ENCODE measurements at regions not wholly inside any gene's neighbourhood (a gene's known extent, or its start where the extent isn't known, plus 50 kb on each side); places are given as distances from the start of the nearest gene placed in this dataset.
A peak's percentile ranks its signal among the peaks of the same experiment; 100 is the strongest.
"Not testable (repeated sequence)": the region's sequence is repeated elsewhere in the genome, so short reads cannot be mapped to it uniquely, and the experiment has no call there.

DNA sequence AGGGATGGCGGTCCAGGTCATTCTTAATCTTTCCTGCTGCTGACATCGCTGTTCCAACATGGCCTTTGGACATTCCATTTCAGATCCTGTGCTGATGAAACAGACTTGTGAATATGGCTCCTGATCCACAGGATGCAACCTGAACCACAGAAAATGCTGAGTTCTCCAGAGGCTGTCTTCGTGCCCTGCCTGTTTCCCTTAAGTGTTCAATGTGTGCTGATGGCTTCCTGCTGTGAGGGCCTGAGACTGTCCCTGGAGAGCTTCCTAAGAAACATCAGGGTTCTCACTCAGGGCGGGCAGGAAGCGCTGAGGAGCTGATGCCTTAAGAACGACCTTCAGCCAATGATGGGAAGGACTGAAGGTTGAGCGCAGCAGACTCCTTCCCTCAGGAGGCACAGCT, 909.4 kb downstream of the UQCRFS1 start:
- DNase-seq = no peak

DNA sequence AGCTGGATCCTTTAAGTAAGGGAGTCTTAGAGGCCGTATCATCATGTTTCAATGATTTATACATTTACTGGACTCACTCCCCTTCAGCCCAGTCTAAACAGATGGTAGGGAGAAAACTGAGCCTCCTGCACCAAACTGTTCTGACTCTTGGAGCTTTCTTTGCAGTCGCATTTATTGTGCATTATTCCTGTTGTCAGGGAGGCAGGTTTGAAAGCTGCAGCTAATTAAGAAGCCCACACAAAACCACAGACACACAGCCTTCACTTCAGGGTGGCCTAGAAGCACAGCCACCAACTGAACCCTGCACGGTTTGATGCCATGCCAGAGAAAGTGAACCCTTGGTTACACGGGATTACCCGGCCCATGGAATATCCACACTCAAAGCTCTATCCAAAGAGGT, 911.0 kb downstream of the UQCRFS1 start:
- DNase-seq = no peak

DNA sequence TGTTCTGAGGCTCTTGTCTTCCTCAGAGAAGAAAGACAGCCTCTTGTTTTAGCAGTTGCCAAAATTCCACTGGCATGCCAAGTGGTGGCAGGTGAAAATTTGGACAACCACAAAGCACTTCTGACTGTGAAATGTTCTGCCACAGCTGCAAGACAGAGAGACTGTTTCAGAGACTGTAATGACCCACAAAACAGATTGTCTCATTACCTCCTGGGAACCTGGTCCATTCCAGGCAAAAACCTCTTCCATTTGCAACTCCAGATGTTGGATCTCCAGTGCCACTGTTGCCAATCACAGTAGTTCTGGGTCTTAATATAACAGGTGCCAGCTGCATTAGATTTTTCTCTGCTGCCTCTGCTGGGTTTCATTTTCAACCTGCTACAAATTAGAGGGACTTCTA, 911.5 kb downstream of the UQCRFS1 start:
- DNase-seq = no peak

DNA sequence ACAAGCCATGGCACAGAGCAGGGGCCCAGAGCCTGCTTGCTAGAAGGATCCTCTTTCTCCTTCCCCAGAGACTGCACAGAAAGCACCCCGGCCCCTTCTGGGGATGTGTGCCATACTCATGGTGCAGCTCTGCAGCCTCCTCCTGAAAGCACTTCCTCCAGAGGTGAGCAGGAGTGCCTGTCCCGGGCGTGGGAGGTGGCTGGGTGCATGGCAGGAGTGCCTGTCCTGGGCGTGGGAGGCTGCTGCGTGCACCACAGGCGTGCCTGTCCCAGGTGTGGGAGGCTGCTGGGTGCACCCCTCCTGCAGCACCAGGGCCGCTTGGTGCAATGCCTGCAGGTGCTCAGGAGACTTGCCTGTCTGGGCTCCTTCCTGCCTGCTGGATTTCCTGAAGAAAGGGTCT, 913.3 kb downstream of the UQCRFS1 start:
- no peak for DNase-seq

DNA sequence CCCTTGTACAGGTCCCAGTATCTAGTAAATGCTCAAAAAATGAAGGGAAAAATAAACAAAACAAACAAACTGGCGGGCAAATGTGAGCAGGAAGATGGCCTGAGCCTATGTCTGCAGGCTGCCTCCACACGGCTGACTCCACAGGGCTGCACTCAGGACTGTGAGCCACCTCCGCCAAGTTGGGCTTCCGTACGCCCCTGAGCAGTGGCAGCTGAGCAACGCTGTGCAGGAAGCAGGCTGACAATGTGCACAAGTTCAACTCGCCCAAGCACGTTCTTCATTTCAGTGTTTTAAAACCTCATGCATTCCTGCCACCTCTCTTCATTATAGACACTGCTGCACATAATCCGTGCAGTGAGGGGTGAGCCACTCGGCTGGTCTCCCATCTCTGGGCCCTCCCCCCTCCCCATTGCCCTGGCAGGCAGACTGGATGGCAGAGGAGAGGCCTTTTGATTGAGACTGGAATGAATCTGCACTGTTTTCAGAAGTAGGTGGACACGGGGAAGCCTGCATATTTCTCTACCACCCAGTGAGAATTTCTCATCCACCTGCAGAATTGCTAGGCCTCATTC, 915.3 kb downstream of the UQCRFS1 start:
- DNase-seq = no peak

DNA sequence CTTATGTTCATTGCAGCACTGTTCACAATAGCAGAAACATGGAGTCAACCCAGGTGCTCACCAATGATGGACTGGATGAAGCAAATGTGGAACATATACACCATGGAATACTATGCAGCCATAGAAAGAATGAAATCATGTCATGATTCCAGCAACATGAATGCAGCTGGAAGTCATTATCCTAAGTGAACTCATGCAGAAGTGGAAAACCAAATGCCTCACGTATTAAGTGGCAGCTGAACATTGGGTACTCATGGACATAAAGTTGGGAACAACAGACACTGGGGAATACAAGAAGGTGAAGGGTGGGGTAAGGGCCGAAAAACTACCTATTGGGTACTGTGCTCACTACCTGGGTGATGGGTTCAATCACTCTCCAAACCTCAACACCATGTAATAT, 915.9 kb downstream of the UQCRFS1 start:
- DNase-seq = no peak

DNA sequence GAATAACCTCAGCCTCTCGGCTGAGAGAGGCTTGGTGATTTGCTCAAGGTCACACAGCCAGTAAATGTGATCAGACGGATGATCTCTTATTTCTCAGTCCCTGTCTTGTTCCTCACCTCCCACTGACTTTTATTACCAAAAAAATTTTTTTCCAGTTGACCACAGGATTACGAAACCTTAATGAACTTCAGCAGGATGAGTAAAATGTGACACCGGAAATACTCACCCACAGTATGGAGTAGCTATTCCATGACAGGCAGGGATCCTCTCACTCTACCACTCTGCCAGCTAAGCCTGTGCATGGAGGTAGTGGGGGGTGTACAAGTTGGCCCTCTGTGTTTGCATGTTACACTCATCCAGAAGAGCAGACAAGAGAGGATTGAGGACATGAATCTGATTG, 916.4 kb downstream of the UQCRFS1 start:
- DNase-seq = no peak

DNA sequence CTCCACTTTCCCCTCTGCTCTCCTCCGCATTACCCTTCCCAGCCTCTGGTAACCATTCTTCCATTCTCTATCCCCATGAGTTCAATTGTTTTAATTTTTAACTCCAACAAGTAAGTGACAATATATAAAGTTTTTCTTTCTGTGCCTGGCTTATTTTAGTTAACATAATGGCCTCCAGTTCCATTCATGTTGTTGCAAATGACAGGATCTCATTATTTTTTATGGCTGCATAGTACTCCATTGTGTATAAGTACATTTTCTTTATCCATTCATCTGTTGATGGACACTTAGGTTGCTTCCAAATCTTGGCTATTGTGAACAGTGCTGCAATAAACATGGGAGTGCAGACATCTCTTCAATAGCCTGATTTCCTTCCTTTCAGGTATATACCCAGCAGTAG, 918.0 kb downstream of the UQCRFS1 start:
- not testable (repeated sequence) for DNase-seq

DNA sequence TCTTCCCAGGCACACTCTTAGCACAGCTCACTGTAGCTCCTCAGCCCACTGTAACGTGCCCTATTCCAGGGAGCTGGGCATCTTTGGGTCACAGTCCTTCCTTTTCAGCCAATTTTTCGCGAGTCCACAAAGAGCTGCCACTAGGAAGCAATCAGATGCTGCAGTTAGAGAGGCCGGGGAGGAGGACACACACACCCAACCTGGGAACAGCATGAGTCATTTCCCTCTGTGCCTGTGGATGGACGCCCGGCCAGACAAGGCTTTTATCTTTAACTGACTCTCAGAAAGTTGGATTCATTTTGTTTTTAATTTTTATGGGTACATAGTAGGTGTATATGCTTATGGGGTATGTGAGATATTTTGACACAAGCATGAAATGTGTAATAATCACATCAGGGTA, 918.6 kb downstream of the UQCRFS1 start:
- DNase-seq = peak in 1 of 2 experiments; percentile 23

DNA sequence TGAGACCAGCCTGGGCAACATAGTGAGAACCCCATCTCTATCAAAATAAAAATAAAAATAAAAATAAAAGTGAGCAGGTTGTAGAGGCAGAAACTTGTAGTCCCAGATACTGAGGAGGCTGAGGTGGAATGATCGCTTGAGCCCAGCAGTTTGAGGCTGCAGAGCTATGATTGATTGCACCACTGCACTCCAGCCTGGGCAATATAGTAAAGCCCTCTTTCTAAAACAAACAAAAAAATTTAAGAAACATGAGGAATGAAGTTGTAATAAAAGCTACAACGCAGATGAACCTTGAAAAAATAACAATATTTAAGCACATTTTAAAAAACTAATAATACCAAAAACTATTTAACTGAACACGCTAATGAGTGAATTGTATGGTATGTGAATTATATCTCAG, 919.3 kb downstream of the UQCRFS1 start:
- no peak for DNase-seq

DNA sequence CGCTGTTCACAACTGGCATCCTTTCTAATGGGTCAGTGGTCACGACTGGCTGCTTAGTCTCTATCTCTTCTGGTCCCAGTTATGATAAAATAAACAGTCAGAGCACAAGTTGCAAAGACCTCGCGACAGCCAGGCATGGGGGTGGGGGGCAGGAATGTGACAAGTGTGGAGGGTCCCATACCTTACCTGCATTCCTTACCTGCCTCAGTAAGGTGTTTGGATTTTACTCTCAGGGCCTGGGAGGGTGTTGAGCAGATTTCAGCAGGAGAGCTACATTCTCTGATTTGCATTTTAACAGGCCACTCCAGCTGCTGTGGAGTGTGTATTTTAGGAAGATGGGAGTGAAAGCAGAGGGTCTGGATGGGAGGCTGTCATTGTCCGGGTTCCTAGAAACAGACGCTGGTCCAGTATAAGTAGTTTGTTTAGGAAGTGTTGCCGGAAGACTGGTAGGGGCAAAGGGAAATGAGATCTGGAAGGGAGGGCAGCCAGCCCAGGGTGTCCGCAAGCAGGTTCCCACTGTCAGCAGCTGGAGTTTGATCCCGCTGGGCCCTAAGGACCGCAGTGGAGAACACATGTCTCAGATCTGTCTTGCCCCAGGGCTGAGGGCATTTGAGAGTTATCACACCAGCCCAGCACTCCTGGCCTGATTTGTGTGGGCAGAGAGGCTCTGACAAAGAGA, 920.0 kb downstream of the UQCRFS1 start:
- peak; percentile 77 to 82 for DNase-seq

DNA sequence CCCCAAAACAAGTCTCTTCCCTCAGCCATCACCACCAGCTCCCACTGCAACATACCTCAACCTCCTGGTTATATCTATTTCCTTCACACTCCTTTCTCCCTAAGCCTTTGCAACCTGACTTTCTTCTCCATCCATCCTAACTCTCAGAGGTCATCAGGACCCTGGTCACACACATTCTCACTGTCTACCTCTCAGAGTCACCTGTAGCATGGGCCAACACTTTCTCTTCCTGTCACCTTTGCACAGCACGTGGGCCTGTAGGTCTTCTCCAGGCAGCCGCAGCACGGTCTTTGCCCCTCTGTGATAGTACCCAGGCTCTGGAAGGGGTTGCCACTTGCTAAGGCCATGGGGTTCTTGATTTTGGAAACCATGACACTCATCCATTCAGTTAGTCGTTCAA, 921.1 kb downstream of the UQCRFS1 start:
- DNase-seq = no peak

DNA sequence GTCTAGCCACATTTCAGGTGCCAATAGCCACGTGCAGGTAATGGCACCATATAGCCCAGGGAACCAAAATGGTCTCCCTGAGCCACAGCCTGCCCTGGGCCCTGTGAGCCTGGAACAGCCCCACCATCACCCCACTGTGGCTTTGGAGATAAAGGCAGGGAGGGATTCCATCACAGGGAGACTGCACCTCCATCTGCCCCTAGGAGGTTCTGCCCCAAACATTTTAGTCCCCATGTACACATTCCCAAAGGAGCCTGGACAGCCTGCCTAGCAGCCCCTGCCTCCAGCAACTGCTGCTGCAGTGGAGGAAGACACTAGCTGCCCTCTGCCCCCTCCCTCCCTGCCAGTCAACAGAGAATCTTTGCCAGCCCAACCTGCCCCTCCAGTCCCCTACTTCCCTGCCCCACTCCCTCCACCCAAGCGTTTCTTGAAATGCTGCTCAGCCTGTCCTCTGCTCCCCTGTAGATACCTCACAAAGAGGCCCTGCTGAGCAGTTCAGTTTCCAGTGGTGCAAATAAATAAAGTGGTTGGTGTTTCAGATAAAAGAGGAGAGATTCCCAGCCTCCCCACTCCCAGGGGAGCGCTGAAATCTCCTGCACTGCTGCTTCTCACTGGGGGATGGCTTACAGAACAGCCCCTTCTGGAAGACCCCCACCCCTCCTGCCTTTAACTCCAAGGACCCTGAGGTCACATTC, 921.8 kb downstream of the UQCRFS1 start:
- no peak for DNase-seq

DNA sequence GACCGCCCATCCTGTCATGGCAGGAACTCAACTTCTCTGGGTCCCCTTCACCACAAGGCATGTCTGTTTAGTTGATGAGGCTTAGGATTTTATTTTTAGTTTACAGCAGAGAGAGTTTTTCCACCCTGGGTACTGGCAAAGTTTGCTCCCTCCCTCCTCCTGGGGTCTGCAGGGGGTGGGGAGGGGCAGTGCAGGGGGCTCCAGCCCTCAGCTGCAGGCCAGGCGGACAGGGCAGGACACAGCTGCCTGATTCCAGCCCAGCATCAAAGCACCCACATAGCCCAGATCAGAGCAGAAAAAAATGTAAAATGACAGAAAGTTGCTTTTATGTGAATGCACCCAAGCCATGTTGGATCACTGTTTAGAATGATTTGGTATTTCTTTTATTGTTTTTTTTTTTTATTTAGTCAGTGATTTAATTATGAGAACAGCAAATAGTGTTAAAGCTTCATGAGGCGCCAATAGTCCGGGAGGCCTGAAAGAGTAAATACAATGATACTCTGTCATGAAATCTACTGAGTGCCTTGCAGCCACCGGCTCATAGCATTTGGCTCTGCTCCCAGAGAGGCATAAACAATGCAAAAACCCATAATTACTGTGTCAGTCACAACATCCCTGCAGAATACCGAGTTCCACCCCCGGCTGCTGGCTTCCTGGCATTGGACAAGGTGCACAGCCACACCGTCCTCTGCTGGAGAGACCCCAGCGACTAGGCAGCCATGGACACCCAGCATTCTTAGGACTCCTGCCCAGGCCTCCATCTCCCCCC, 923.5 kb downstream of the UQCRFS1 start:
- peak; percentile 79 to 84 for DNase-seq

DNA sequence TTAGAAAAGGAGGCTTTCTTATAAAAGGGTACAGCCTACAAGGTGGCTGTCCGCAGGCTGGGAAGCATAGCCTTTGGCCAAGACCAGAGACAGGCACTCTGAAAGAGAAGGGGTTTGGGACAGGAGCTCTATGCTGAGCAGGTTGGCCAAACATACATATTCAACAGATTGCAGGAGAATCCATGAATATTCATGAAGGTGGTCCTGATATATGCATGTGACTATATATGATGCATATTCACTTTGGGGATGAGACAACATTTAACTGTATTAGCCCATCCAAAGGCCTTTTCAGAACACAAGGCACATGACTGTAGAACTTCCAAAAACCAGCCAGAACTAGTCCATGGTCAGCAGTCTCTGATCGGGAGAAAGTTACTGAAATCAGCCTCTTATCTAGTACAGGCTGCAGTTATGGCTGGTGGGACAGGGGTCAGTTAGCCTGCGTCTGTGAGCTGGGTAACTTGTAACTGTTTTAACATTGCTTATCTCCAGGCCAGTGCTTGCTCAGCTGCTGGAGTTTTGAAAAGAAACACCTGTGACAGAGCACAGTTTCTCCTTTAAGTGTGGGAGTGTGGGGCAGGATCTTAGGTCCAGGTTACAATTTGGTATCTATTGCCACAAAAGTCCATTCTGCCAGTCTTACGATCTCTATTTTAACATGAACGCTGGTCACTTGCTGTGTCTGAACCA, 924.2 kb downstream of the UQCRFS1 start:
- DNase-seq = no peak

DNA sequence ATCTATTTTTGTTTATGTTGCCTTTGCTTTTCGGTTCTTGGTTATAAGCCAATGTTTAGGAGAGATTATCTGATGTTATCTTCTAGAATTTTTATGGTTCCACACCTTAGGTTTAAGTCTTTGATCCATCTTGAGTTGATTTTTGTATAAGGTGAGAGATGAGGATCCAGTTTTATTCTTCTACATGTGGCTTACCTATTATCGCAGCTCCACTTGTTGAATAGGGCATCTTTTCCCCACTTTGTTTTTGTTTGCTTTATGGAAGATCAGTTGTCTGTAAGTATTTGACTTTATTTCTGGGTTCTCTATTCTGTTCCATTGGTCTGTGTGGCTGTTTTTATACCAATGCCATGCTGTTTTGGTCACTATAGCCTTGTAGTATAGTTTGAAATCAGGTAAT, 927.0 kb downstream of the UQCRFS1 start:
- no peak for DNase-seq

DNA sequence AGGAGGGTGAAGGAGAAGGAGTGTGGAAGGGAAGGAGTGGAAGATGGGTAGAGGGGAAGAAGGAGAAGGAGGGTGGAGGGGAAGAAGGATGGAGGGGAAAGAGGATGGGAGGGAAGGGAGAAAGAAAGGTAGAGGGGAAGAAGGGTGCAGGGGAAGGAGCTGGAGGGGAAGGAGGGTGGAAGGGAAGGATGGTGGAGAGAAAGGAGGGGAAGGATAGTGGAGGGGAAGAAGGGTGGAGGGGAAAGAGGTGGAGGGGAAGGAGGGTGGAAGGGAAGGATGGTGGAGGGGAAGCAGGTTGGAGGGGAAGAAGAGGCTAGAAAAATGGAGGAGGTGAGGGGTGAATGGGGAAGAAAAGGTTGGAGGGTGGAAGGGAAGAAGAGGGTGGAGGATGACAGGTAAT, 927.9 kb downstream of the UQCRFS1 start:
- no peak for DNase-seq

DNA sequence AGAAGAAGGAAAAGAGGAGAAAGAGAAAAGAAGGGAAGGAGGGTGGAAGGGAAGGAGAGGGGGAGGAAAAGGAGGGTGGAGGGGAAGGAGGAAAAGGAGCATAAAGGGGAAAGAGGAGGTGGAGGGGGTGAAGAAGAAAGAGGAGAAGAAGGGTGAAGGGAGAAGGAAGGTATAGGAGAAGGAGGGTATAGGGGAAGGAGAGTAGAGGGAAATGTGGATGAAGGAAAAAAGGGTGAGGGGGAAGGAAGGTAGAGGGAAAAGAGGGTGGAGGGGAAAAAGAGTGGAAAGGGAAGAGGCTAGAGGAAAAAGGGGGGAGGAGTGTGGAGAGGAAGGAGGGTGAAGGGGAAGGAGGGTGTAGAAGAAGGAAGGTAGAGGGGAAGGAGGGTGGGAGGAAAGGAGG, 928.6 kb downstream of the UQCRFS1 start:
- DNase-seq = no peak

DNA sequence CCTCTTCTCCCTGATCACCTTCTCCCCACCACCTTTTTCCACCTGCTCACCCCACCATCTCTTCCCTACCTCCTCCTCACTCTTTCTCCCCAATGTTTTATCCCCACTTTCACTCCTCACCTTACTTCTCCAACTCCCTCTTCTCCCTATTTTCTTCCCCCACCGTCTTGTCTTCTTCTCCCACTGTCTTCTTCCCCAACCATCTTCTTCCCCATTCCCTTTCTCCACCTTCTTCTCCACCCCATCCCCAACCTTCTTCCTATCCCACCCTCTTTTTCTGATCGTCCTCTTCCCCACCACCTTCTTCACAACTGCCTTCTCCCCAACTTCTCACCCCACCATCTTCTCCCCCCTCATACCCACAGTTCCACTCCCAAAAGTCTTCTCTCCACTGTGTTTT, 929.4 kb downstream of the UQCRFS1 start:
- DNase-seq = no peak

DNA sequence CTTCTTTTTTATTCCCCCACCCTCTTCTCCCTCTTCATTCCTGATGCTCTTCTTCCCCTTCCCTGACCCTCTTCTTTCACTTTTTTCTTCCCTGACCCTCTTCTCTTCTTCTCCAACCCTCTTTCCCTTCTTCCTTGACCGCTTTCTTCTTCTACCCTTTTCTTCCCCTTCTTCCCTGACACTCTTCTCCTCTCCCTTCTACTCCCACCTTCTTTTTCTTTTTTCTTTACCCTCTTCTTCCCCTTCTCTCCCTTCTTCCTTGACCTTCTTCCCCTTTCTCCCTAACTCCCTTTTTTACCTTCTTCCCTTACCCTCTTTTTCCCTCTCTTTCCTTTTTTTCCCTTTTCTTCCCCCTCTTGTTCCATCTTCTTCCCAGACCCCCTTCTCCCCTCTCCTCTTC, 931.3 kb downstream of the UQCRFS1 start:
- no peak for DNase-seq

DNA sequence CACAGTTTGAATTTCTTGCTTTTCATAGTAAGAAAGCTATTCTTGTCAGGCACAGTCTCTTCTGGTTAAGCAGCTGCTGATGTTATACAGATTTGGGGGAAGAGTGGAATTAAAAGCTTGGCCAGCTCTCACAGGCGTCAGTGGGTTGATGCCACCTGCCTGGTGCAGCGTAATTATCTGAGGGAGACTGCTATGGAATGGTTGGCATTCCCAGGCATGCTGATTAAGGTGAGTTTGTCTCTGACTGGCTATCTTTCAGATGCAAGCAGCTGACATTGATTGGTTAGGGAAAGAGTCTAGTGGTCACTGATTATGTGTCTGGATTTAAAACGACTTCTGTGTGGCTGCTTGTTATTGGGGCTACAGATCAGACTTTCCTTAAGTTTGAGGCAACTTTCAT, 948.4 kb downstream of the UQCRFS1 start:
- peak in 1 of 2 experiments; percentile 34 for DNase-seq

DNA sequence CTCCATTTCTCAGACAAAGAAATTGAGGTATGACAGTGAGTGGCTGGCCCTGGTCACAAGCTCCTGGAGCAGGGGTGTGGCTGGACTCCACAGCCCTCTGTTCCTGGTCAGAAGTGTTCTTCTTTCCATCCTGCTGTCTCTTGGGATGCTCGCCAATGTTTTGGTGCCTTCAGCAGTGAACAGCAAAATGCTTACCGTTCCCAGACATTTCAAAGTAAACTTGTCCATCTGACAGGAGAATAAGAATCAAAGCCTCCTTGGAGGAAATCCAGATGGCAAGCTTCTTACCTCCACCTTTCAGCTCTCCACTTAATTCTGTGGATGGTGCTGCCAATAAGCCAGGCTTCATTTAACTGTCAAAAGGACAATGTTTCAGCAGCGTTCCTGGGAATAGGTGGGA, 954.1 kb downstream of the UQCRFS1 start:
- DNase-seq = no peak

DNA sequence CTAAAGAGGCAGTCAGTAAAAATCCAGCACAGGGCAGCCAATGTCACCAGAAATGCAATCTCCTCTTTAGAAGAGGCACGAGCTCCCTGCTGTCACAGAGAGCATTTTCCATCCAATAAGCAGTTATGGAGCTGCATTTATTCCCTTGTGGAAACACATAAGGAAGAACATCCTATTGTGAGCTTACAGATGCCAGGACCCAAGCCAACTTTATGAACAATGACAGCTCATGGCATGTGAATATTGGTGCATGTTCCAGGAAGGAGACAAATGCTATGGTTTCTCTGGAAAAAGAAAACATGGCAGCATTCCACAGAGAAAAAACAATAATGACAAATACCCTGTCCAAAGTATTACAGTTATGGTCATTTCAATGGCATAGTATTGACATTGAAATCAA, 955.6 kb downstream of the UQCRFS1 start:
- no peak for DNase-seq

Data from SHP77 (cell line).